GM18861 (cell line): ENCODE measurements at regions not wholly inside any gene's neighbourhood (a gene's known extent, or its start where the extent isn't known, plus 50 kb on each side); places are given as distances from the start of the nearest gene placed in this dataset.

Experiments
- ATAC-seq: cut with Tn5 transposase; IDR thresholded peaks from one replicate; pipeline ENCODE4 v1.9.1; 2021; ENCODE audit not compliant: unreplicated experiment

DNA sequence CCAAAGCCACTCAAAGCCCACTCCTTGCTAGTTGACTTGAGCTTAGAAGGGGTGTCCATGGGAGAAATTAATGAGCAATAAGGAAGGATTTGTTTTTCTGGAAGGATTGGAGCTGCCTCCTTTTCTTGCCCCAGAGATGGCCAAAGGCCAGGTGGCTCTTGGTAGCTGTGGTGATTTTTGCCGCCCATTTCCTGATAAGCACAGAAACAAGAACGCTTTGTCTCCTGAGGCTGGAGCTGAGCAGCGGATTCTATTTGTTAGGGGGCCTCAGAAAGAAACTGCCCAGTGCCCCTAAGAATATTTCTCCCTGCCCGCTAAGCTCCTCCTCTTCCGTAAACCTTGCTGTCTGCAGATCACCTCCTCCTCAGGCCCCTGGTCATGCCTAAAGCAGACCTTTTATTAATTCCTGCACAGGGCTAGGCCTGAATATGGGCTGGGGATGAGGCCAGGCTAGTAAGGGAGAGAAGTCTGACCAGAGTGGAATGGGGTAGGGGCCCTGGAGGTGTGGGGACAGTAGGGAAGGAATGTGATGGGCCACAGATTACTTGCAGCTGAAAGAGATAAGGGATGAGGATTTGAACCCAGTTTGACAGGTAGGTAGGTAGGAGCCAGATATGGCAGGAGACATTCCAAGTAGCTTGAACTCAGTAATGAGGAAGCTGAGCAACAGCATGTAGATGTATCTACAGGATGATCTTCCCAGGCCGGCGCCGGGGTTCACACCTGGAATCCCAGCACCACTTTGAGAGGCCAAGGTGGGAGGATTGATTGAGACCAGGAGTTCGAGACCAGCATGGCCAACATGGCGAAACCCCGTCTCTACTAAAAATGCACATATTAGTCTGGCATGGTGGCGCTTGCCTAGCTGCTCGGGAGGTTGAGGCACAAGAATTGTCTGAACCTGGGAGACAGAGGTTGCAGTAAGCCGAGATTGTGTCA lies 71.2 kb upstream of the NAA20 start:
- no peak for ATAC-seq

DNA sequence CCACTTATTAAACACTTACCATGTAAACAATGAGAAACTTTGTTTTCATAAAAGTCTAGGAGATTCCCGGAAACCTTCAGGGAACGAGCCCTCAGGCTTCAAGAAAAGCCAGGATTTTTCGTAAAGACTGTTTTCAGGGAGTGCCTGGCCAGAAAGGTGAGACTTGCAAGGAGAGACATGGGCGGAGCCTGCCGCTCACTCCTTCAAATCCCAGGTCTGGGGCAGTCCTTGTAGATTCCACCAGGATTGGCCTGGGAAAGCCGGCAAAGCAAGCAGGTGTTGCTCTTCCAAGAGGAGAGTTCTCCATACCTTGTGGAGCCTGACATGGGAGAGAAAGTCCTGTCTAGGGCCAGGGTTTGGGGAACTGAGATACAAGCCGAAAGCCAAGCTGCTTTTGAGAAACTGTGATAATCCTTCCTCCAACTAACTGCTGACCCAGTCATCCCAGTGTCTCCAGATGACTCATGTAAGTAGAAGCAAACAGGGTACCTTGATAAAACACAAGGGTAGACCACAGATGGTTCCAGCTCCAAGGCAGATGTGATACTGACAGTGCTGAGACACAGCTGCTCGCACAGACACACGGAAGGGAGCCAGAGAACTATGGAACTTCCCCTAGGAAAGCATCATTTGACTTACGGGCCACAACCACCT lies 69.4 kb upstream of the NAA20 start:
- ATAC-seq = no peak

DNA sequence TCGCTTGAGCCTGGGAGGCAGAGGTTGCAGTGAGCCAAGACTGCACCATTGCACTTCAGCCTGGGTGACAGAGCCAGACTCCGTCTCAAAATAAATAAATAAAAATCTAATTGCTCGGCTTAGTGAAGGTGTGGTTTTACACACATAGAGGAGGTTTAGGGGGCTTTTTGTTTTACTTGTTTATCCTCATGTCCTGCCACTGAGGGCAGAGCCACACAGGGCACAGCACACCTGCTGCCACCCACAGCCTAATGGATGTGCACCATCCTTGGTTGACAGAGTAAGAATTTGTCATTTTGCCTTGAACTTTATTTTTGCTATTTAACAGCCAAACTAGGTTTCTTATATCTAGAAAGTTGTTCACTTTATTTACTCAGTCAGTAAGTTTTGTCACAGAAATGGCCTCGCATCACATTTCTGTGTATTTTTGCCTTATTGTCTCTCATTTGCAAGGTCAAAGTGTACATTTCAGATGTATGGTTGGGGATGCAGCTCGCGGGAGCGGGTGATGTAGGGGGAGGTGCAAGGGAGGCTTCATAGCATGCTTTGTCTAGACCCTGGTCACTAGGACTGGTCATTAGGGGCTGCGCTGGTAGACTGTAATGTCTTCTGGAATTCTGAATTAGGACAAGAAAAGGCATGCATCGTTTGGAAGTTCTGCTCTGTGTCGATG lies 67.8 kb upstream of the NAA20 start:
- ATAC-seq = no peak

DNA sequence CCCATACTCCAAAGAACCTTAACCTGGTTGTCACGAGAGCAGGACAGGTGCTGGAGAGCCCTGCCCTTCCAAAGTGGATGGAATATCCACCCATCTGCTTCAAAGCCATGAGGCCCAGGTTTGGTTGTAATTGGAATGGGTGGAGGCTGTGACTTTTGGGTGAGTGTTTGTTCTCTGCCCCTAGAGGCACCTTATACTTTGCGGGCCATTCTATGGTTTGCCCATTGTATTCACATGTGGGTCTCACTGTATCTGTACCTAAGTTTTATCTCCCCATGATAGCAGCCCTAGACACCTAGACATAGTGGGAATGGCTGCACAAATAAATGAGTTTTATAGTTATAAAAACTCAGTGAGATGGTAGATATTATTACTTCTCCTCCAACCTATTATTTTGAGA lies 67.1 kb upstream of the NAA20 start:
- no peak for ATAC-seq

GRCh38 chr20:19952392-19952791 lies 64.8 kb upstream of the NAA20 start:
- ATAC-seq = no peak

- no peak for ATAC-seq
Measured at GRCh38 chr20:19953606-19954005, 63.6 kb upstream of the NAA20 start.

GRCh38 chr20:19956976-19957375 lies 60.2 kb upstream of the NAA20 start:
- ATAC-seq = no peak

- no peak for ATAC-seq
Measured at GRCh38 chr20:19958219-19958618, 58.9 kb upstream of the NAA20 start.

- no peak for ATAC-seq
Measured at GRCh38 chr20:19958928-19959327, 58.2 kb upstream of the NAA20 start.

DNA sequence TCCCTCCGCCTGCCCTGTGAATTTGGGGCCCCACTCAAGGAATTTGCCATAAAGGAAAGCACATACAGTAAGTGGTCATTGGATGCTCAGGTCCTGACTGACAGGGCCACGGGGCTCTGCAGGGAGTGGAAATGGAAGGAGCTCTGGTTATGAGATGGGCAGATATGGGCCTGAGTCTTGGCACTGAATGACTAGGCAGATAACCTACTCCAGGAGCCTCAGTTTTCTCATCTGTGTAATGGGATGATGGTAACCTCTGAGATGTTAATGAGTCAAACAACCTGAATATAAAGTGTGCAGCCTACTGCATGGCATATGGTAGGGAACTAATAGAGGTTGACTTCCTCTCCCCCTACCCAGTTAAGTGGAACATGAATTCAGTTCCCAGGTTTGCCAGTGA lies 56.4 kb upstream of the NAA20 start:
- ATAC-seq = no peak

DNA sequence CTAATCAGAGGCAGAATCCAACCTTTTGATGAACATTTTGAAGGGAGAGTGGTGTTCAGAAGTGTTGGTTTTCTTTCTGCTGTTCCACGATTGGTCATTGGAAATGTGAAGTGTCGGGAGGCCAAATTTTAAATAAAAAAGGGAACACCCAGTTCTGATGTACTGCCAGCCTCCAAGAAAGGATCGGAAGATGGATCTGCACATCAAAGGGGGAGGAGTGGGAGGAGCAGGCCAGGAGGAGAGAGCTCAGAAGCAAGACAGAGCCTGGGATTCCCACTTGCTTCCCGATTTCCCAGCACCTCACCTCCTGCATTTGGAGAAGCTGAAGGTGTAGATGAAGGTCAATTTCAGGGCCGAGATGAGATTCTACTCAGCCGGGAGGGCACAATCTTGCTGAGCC lies 55.9 kb upstream of the NAA20 start:
- no peak for ATAC-seq

DNA sequence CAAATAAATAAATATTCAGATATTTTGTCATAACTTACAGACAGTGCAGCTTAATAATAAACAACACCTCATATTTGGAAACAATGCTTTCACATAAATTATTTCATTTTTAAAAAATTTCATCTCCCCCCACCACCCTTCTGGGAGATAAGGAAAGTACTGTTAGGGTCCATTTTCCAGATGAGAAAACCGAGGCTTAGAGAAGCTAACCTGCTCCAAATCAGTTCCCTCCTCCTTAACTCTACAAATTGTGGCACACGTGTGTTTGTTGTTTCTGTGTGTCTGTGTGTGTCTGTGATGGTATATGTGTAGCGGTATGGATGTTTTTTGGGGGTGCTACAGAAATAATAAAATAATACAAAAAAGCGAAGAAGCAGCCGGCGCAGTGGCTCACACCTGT lies 54.2 kb upstream of the NAA20 start:
- ATAC-seq = no peak

DNA sequence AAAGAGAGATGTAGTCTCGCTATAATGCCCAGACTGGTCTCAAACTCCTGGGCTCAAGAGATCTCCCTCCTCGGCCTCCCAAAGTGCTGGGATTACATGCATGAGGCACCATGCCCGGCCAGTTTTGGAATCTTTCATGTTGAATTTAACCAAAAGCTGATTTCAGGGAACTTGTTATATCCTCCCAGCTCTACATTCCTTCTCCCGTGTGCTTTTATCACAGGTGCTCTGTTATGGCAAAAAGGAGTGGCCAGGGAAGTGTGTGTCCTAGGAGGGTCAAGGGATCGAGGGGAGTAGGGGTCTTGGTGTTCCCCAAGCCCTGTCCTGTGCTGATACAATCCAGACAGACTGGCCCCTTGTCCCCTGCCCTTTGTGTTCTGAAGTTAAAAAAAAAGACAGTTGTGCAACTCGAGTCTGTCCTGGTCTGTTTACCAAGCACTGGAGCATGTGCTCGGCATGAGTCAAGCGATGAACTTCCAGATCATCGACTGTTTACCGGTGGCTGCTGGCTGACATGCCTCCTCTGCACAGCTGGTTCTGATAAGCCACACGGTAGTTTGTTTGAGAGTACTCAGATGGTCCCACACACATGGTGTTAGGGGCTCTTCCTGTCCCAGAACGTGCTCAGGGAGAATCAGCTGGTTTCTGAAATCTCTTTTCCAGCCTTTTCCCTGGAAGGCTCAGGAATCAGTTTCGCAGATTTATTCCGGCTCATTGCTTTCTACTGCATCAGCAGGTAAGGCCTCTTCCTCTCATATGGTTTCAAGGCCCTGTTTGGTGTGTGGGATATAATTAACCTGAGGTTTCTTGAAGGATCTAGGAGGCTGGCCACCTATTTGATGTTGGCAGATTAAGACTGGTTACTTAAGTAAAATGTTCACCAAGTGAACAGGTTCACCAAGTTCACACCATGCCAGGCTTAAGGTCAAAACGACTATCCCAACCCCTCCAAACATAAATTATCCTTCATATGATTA lies 52.6 kb upstream of the NAA20 start:
- no peak for ATAC-seq

DNA sequence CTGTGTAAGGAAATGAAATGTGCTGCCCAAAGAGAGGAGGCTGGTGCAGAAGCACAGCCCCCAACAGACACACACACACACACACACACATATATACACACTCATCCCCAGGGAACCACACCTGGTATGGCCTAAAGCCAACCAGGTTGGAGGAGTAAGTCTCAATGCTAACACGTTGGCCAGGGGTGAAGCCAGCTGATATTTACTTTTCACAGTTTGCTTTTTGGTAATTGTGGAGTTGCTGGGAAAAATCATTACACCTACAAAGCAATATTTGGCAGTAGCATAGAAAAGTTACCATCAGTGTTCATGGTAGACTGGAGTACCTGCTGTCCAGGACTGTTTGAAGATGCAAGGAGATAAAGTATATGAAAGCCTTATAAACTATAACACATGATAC lies 50.3 kb upstream of the NAA20 start:
- no peak for ATAC-seq
